ENCODE measurements at regions not wholly inside any gene's neighbourhood (a gene's known extent, or its start where the extent isn't known, plus 50 kb on each side); places are given as distances from the start of the nearest gene placed in this dataset.
"Not testable (repeated sequence)": the region's sequence is repeated elsewhere in the genome, so short reads cannot be mapped to it uniquely, and the experiment has no call there.

GRCh38 chr15:89003865-89004725, 84.2 kb upstream of the ABHD2 start:
- H3K36me3 Mint-ChIP-seq: no peaks in the 10 kb centered on the region
- no peak for DNase-seq
- H3K27ac Mint-ChIP-seq: no peak overlapping the region
- H3K4me1 Mint-ChIP-seq: peaks cover 5% of the 10 kb centered on the region
- POLR2A ChIA-PET: no interaction called here
- no peak overlapping the region for H3K4me3 Mint-ChIP-seq
- ATAC-seq (ENCODE audit: low read depth): no peak
- H3K27me3 Mint-ChIP-seq: peaks cover 9% of the 10 kb centered on the region
- H3K9me3 Mint-ChIP-seq: no peaks in the 10 kb centered on the region

GRCh38 chr15:89004726-89005030, 83.6 kb upstream of the ABHD2 start:
- no peak overlapping the region for H3K27ac Mint-ChIP-seq
- POLR2A ChIA-PET: no interaction called here
- DNase-seq (no peak), ATAC-seq (ENCODE audit: low read depth) (no peak)
- H3K36me3 Mint-ChIP-seq: no peaks in the 10 kb centered on the region
- peaks cover 5% of the 10 kb centered on the region for H3K4me1 Mint-ChIP-seq
- no peak overlapping the region for H3K4me3 Mint-ChIP-seq
- H3K27me3 Mint-ChIP-seq: peaks cover 9% of the 10 kb centered on the region
- no peaks in the 10 kb centered on the region for H3K9me3 Mint-ChIP-seq

- H3K27ac Mint-ChIP-seq; H3K9me3 Mint-ChIP-seq; H3K36me3 Mint-ChIP-seq; DNase-seq; H3K4me1 Mint-ChIP-seq; ATAC-seq (ENCODE audit: low read depth); H3K4me3 Mint-ChIP-seq; POLR2A ChIA-PET; H3K27me3 Mint-ChIP-seq: not testable (repeated sequence)
These were observed 80.7 kb upstream of the ABHD2 start for GRCh38 chr15:89007527-89007926.

- H3K27me3 Mint-ChIP-seq: peaks cover 7% of the 10 kb centered on the region
- no peaks in the 10 kb centered on the region for H3K36me3 Mint-ChIP-seq
- DNase-seq: no peak
- ATAC-seq (ENCODE audit: low read depth): no peak
- POLR2A ChIA-PET: no interaction called here
- no peak overlapping the region for H3K27ac Mint-ChIP-seq
- H3K9me3 Mint-ChIP-seq: no peaks in the 10 kb centered on the region
- no peak overlapping the region for H3K4me3 Mint-ChIP-seq
- peaks cover 1% of the 10 kb centered on the region for H3K4me1 Mint-ChIP-seq
These were observed 80.3 kb upstream of the ABHD2 start for GRCh38 chr15:89007989-89008388.

- DNase-seq: no peak
- H3K9me3 Mint-ChIP-seq: no peaks in the 10 kb centered on the region
- peaks cover 1% of the 10 kb centered on the region for H3K4me1 Mint-ChIP-seq
- no peak for ATAC-seq (ENCODE audit: low read depth)
- H3K27me3 Mint-ChIP-seq: peaks cover 9% of the 10 kb centered on the region
- H3K4me3 Mint-ChIP-seq: no peak overlapping the region
- no peaks in the 10 kb centered on the region for H3K36me3 Mint-ChIP-seq
- H3K27ac Mint-ChIP-seq: no peak overlapping the region
- POLR2A ChIA-PET: no interaction called here
These were observed 79.2 kb upstream of the ABHD2 start for GRCh38 chr15:89009080-89009479.

- DNase-seq (no peak), ATAC-seq (ENCODE audit: low read depth) (no peak)
- Mint-ChIP-seq H3K4me3 (no peak overlapping the region), H3K36me3 (no peaks in the 10 kb centered on the region), H3K27me3 (peaks cover 35% of the 10 kb centered on the region), H3K9me3 (no peaks in the 10 kb centered on the region), H3K27ac (no peak overlapping the region), H3K4me1 (peaks cover 16% of the 10 kb centered on the region)
- POLR2A ChIA-PET: interaction anchor here (0.7 kb wide), 1 partner anchor 189 kb away, joined by 4 read pairs; no protein-coding TSS in a partner anchor
These were observed 72.7 kb upstream of the ABHD2 start for GRCh38 chr15:89015412-89016097.

- no peak for DNase-seq
- H3K4me3 Mint-ChIP-seq: no peak overlapping the region
- H3K9me3 Mint-ChIP-seq: no peaks in the 10 kb centered on the region
- POLR2A ChIA-PET: interaction anchor here (0.7 to 2.4 kb wide), 2 partner anchors 111 to 188 kb away, joined by 4 to 9 read pairs; no protein-coding TSS in a partner anchor
- no peak for ATAC-seq (ENCODE audit: low read depth)
- no peak overlapping the region for H3K27ac Mint-ChIP-seq
- H3K36me3 Mint-ChIP-seq: no peaks in the 10 kb centered on the region
- H3K27me3 Mint-ChIP-seq: peaks cover 35% of the 10 kb centered on the region
- peaks cover 16% of the 10 kb centered on the region for H3K4me1 Mint-ChIP-seq
These were observed 71.7 kb upstream of the ABHD2 start for GRCh38 chr15:89016549-89017041.

GRCh38 chr15:89017370-89018066, 70.7 kb upstream of the ABHD2 start:
- Mint-ChIP-seq H3K27ac (peak overlapping the region; percentile 61), H3K4me3 (peak overlapping the region; percentile 77), H3K9me3 (no peaks in the 10 kb centered on the region)

GRCh38 chr15:89018207-89018606, 70.0 kb upstream of the ABHD2 start:
- Mint-ChIP-seq H3K36me3 (no peaks in the 10 kb centered on the region), H3K9me3 (no peaks in the 10 kb centered on the region), H3K4me3 (peak overlapping the region; percentile 77), H3K27ac (no peak overlapping the region), H3K4me1 (peaks cover 16% of the 10 kb centered on the region), H3K27me3 (peaks cover 33% of the 10 kb centered on the region)
- POLR2A ChIA-PET: interaction anchor here (2.4 kb wide), 1 partner anchor 113 kb away, joined by 9 read pairs; no protein-coding TSS in a partner anchor
- no peak for DNase-seq
- ATAC-seq (ENCODE audit: low read depth): no peak

More at GRCh38 chr15:89017370-89018066, 70.7 kb upstream of the ABHD2 start:
- POLR2A ChIA-PET: interaction anchor here (2.4 kb wide), 1 partner anchor 112 kb away, joined by 9 read pairs; no protein-coding TSS in a partner anchor
- Mint-ChIP-seq H3K27me3 (peaks cover 33% of the 10 kb centered on the region), H3K4me1 (peaks cover 16% of the 10 kb centered on the region), H3K36me3 (no peaks in the 10 kb centered on the region)
- ATAC-seq (ENCODE audit: low read depth): peak; percentile 84
- DNase-seq: peak; percentile 83

- no peak overlapping the region for H3K4me3 Mint-ChIP-seq
- no peaks in the 10 kb centered on the region for H3K36me3 Mint-ChIP-seq
- DNase-seq: no peak
- POLR2A ChIA-PET: no interaction called here
- peaks cover 16% of the 10 kb centered on the region for H3K4me1 Mint-ChIP-seq
- no peak overlapping the region for H3K27ac Mint-ChIP-seq
- no peaks in the 10 kb centered on the region for H3K9me3 Mint-ChIP-seq
- H3K27me3 Mint-ChIP-seq: peaks cover 27% of the 10 kb centered on the region
- ATAC-seq (ENCODE audit: low read depth): no peak
These were observed 68.8 kb upstream of the ABHD2 start for GRCh38 chr15:89019436-89019835.

GRCh38 chr15:89021224-89021623, 67.0 kb upstream of the ABHD2 start:
- Mint-ChIP-seq H3K9me3 (no peaks in the 10 kb centered on the region), H3K27ac (no peak overlapping the region), H3K4me1 (peaks cover 16% of the 10 kb centered on the region), H3K36me3 (no peaks in the 10 kb centered on the region), H3K27me3 (peaks cover 12% of the 10 kb centered on the region), H3K4me3 (no peak overlapping the region)
- ATAC-seq (ENCODE audit: low read depth) (no peak), DNase-seq (no peak)
- POLR2A ChIA-PET: no interaction called here

GRCh38 chr15:89021886-89022285, 66.4 kb upstream of the ABHD2 start:
- POLR2A ChIA-PET, H3K27ac Mint-ChIP-seq: not testable (repeated sequence)

GRCh38 chr15:89023311-89023961, 64.8 kb upstream of the ABHD2 start:
- Mint-ChIP-seq H3K27me3 (peaks cover 3% of the 10 kb centered on the region), H3K36me3 (no peaks in the 10 kb centered on the region), H3K27ac (no peak overlapping the region), H3K9me3 (no peaks in the 10 kb centered on the region), H3K4me3 (no peak overlapping the region), H3K4me1 (peaks cover 3% of the 10 kb centered on the region)
- ATAC-seq (ENCODE audit: low read depth): no peak
- no peak for DNase-seq
- POLR2A ChIA-PET: no interaction called here

More at GRCh38 chr15:89021886-89022285, 66.4 kb upstream of the ABHD2 start:
- H3K9me3 Mint-ChIP-seq; H3K27me3 Mint-ChIP-seq; H3K36me3 Mint-ChIP-seq; DNase-seq; ATAC-seq (ENCODE audit: low read depth); H3K4me3 Mint-ChIP-seq: not testable (repeated sequence)
- H3K4me1 Mint-ChIP-seq: peaks cover 13% of the 10 kb centered on the region
